Fibroblast of skin of left quadriceps (primary cell): ENCODE measurements at regions not wholly inside any gene's neighbourhood (a gene's known extent, or its start where the extent isn't known, plus 50 kb on each side); places are given as distances from the start of the nearest gene placed in this dataset.

ENCODE experiments used
- DNase-seq, 2 experiments: peaks; one replicate each; pipeline ENCODE4 v3.0.0-alpha.2; 2013; ENCODE audit warnings: low read depth in 2 of 2

GRCh38 chr13:99646866-99647595 lies 145.8 kb downstream of the TM9SF2 start:
- no peak for DNase-seq

- no peak for DNase-seq
These were observed 141.6 kb downstream of the TM9SF2 start for GRCh38 chr13:99642841-99643240.

- no peak for DNase-seq
These were observed 140.7 kb downstream of the TM9SF2 start for GRCh38 chr13:99642006-99642405.

- no peak for DNase-seq
These were observed 139.0 kb downstream of the TM9SF2 start for GRCh38 chr13:99640260-99640659.

DNA sequence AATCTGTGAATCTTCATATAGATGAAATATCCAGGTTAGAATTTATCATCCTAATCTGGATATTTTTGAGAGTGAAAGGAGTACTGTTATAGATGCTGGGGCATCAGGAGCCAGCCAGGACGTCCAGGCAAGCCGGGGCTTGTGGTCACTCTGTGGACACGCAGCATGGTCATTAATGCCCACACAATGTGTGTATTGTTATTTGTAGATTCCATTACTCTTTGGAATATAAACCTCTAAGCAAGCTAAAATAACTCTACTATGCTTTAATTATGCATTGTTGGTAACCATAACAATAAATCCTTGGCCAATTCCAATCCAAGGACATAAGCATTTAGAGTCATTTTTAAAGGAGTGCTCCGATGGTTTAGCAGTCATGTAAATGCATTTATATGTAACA lies 137.9 kb downstream of the TM9SF2 start:
- no peak for DNase-seq

- no peak for DNase-seq
These were observed 135.6 kb downstream of the TM9SF2 start for GRCh38 chr13:99636728-99637353.

DNA sequence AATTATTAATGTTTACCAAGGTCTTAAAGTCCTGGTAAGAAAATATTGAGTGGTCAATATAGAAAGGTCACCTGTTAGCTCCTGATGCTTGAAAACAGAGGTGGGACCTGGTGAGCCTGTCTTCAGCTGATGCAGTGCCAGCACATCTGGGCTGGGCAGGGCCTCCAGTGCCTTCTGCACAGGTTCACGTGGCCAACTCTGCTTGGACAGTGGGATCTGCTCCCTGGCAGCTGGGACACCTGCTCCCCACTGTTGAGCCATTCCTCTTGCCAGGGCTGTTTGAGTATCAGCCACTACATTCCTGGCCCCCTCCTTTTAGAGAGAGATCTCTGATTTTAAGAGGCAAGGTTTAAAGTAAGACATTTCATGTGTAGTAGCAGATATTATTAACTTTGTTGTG lies 135.0 kb downstream of the TM9SF2 start:
- DNase-seq: no peak

GRCh38 chr13:99634672-99635071 lies 133.4 kb downstream of the TM9SF2 start:
- no peak for DNase-seq

GRCh38 chr13:99630269-99630898 lies 129.1 kb downstream of the TM9SF2 start:
- no peak for DNase-seq

- no peak for DNase-seq
These were observed 128.4 kb downstream of the TM9SF2 start for GRCh38 chr13:99629641-99630040.

DNA sequence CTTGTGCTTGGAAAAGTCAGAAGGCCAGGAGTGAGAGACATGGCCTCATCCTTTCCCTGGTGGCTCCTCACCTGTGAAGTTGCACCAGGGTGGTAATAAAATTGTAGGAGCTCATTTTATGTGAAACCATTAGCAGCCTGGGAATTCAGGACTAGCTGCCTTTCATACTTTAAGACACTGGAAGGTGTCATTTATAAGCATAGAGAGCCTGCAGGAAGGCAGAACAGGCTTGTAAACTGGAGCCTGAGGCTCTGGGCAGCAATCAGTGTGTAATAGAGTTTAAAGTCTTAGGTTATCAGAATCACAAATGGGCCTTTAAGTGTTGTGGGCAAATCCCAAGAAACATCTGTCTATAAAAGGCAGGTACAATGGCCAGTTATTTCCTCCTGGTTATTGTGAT lies 127.2 kb downstream of the TM9SF2 start:
- no peak for DNase-seq

- peak; percentile 21 to 33 for DNase-seq
These were observed 125.3 kb downstream of the TM9SF2 start for GRCh38 chr13:99626461-99627082.

GRCh38 chr13:99624936-99625540 lies 123.8 kb downstream of the TM9SF2 start:
- no peak for DNase-seq

GRCh38 chr13:99620806-99621205 lies 119.5 kb downstream of the TM9SF2 start:
- DNase-seq: no peak

DNA sequence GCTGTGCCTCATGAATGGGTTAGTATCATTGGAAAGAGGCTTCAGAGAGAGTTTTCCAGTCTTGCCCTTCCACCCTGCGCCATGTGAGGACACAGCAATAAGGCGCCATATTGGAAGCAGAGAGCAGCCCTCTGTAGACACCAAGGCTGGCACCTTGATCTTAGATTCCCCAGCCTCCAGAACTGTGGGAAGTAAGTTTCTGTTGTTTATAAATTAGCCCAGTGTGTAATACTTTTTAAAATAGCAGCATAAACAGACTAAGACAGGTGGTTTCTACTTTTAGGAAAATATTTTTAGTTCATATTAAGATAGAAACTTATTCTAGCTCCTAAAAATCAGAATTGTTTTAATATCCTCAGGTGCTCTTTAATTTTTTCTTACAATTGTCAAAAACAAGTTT lies 117.9 kb downstream of the TM9SF2 start:
- DNase-seq: no peak

DNA sequence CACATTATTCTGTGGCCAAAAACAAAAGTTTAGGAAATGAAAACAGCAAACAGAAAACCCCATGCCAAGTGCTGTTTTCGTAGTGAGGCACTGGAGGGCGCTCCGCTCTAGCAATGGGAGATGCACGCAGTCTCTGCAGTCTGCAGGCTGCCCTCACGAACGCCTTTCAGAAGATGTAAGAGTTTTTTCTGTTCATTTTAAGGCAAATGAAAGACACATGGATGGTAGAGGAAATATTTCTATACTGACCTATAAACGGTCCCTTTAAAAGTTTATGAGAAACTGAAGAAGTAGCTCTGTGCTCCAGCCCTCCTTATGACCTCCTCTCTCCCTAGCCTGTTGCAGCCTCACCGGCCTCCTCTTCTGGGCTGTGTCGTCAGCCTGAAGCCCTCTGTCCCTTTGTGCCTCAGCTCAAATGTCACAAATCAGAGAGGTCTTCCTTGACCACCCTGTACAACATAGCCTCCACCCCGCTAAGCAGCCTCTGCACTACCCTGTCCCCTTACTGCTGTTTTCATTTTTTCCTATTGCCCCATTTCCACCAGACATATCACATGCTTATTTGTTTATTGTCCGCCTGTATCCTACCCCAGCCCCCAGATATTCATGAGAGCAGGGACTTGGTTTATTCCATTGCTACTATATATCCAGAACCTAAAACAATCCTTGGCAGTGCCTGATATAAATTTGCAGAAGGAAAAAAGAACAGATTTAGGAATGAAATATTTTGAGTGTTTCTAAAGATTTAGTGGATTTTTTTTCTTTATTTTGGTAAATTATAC lies 116.4 kb downstream of the TM9SF2 start:
- peak; percentile 16 to 17 for DNase-seq

GRCh38 chr13:99614465-99614885 lies 113.2 kb downstream of the TM9SF2 start:
- DNase-seq: no peak
